ENCODE measurements at regions not wholly inside any gene's neighbourhood (a gene's known extent, or its start where the extent isn't known, plus 50 kb on each side); places are given as distances from the start of the nearest gene placed in this dataset.
"Not testable (repeated sequence)": the region's sequence is repeated elsewhere in the genome, so short reads cannot be mapped to it uniquely, and the experiment has no call there.

DNA sequence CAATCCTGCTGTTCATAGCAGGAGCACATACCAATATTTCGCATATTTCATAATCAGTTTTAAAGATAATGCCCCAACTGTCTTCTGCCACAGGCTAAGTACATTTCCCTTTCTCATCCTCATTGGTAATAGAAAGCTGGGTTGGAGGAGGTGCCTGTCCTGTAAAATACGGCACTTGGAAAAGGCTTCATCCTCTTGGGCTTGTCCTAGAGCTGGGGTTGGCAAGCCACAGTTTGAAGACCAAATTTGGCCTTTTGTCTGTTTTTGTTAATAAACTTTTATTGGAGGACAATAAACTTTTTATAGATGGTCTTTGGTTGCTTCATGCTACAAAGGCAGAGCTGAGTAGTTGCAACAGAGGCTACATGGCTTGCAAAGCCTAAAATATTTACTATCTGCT is 997.8 kb upstream of the CDH18 start:
- TF ChIP-seq ZFX (IDR thresholded peaks at IDR 0.05): no peak
- TF ChIP-seq, protein P1, sequence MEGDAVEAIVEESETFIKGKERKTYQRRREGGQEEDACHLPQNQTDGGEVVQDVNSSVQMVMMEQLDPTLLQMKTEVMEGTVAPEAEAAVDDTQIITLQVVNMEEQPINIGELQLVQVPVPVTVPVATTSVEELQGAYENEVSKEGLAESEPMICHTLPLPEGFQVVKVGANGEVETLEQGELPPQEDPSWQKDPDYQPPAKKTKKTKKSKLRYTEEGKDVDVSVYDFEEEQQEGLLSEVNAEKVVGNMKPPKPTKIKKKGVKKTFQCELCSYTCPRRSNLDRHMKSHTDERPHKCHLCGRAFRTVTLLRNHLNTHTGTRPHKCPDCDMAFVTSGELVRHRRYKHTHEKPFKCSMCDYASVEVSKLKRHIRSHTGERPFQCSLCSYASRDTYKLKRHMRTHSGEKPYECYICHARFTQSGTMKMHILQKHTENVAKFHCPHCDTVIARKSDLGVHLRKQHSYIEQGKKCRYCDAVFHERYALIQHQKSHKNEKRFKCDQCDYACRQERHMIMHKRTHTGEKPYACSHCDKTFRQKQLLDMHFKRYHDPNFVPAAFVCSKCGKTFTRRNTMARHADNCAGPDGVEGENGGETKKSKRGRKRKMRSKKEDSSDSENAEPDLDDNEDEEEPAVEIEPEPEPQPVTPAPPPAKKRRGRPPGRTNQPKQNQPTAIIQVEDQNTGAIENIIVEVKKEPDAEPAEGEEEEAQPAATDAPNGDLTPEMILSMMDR (conservative IDR thresholded peaks at IDR 0.05): no peak
- peak overlapping the region; percentile 64; the same call in 1 of the 2 replicates for H3K27ac ChIP-seq

DNA sequence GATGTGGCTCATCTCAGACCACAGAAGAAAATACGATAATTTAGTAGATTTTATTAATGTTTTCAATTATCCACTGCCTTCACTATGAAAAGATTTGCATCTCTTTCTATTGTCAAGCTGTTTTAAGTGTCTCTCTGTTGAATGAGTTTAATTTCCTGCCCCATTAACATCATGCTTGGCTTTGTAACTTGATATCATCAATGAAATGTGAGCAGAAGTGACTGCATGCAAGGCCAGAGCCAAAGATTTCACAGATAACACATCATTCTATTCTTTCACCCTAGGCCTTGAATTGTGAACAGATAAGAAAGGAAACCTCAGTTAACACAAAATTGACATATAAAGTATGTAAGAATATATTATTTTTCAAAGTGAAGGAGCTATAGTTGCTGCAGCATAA is 986.4 kb upstream of the CDH18 start:
- H3K27ac ChIP-seq: no peak overlapping the region
- TF ChIP-seq, protein P1 (conservative IDR thresholded peaks at IDR 0.05): no peak
- TF ChIP-seq ZFX (IDR thresholded peaks at IDR 0.05): no peak

- no peak overlapping the region for H3K27ac ChIP-seq
- no peak for TF ChIP-seq ZFX (IDR thresholded peaks at IDR 0.05)
- TF ChIP-seq, protein P1 (conservative IDR thresholded peaks at IDR 0.05): peak; percentile 58
Observed at GRCh38 chr5:20972419-20972925, 984.5 kb upstream of the CDH18 start.

GRCh38 chr5:20959347-20959746 is 971.3 kb upstream of the CDH18 start:
- no peak overlapping the region for H3K27ac ChIP-seq
- no peak for TF ChIP-seq ZFX (IDR thresholded peaks at IDR 0.05)
- TF ChIP-seq, protein P1 (conservative IDR thresholded peaks at IDR 0.05): no peak

- TF ChIP-seq, protein P1 (conservative IDR thresholded peaks at IDR 0.05): no peak
- TF ChIP-seq ZFX (IDR thresholded peaks at IDR 0.05): no peak
- no peak overlapping the region for H3K27ac ChIP-seq
Observed at GRCh38 chr5:20958641-20959040, 970.6 kb upstream of the CDH18 start.

DNA sequence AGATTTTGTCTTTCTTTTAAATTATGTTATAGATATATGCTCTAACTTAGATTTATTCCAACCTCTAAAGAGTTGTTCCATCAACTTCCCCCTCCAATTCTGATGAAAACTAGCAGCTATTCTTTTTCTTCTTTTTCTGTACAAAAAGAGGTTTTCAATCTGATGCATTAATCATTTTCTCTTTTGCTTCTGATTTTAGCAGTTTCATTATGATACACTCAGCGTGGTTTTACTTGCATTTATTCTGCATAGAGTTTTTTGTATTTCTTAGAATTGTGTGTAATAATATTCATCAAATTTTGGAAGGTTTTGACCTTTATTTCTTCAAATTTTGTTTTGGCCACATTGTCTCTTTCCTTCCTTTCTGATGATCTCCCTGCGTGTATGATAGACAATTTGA is 968.1 kb upstream of the CDH18 start:
- H3K27ac ChIP-seq: no peak overlapping the region
- TF ChIP-seq, protein P1 (conservative IDR thresholded peaks at IDR 0.05): no peak
- TF ChIP-seq ZFX (IDR thresholded peaks at IDR 0.05): no peak

DNA sequence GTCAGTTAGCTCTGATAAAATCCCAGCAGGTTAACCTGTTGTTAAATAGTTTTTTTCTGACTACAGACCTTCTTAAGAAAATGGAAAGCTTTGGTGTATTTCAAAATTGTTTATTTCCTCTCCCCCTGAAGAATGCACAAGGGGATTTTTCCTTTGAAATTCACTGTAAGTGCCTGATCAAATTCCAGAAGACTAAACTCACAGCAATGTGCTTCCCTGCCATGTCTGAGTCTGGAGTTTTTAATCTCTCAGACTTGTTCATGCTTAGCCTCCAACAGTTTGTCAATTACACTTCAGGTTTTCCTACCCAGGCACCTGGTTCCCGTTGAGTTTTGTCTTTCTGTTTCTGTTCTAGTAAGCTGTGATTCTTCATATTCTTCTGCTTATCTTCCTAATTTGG is 961.6 kb upstream of the CDH18 start:
- TF ChIP-seq, protein P1 (conservative IDR thresholded peaks at IDR 0.05): no peak
- no peak for TF ChIP-seq ZFX (IDR thresholded peaks at IDR 0.05)

DNA sequence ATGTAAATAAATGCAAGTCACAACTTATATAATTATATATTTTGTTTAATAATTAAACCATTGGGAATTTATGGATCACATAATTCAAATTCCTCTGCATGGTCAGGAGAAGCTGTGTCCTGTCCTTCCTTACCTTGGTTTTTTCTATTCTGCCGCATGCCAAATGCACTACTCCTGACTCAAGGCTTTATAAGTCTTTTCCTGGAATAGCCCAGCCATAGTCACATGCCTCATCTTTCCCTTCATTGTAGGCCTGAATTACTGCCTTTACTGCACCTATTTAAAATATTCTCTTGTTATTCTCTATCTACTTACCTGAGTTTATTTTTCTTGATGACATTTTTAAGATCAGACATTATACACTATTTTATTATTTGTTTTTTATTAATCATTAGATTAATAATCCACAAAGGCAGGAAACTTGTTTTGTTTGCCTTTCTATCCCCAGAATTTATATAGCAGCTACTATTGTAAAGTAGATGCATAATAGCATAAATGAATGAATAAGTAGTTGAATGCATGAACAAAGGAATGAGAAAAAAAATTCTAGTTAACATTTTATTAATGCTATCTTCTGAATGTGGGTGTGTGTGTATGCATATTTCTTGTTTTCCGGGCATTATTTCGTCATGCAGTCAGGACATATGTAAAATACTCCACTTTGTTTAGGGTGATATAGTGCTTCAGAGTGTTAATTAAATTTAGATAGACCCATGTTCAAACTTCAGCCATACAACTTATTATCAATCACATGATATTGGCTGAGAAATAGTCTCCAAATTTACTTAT is 955.4 kb upstream of the CDH18 start:
- H3K27ac ChIP-seq: not testable (repeated sequence)

More for the DNA sequence above, 961.6 kb upstream of the CDH18 start:
- no peak overlapping the region for H3K27ac ChIP-seq

- H3K27ac ChIP-seq: not testable (repeated sequence)
Observed at GRCh38 chr5:20942603-20943002, 954.6 kb upstream of the CDH18 start.

- H3K27ac ChIP-seq: not testable (repeated sequence)
Observed at GRCh38 chr5:20940786-20941185, 952.8 kb upstream of the CDH18 start.

DNA sequence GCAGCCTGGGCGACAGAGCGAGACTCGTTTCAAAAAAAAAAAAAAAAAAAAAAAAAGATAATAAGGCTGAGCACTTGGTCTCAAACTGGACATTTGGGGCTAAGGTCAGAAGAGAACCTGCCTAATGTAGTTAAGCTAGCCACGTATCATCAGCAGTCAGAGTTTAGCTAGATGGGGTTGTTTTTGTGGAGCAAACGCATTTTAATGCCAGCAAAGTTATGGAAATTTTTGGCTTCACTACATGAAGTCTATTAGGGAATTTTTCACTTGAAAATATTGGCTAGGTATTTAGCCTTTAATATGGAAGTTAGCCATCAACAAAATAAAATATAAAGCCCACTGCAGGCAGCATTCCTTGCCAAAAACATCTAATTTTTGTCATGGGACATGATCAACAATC is 902.9 kb upstream of the CDH18 start:
- not testable (repeated sequence) for H3K27ac ChIP-seq

DNA sequence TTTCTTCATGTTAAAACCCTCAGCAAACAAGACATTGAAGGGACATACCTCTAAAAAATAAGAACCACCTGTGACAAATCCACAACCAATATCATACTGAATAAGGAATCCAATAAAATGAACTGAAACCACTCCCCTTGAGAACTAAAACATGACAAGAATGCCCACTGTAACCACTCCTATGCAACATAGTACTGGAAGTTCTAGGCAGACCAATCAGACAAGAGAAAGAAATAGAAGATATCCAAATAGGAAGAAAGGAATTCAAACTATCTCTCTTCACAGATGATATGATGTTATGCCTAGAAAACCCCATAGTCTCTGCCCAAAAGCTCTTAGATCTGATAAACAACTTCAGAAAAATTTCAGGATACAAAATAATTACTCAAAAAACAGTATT is 887.7 kb upstream of the CDH18 start:
- H3K27ac ChIP-seq: not testable (repeated sequence)
